Upper lobe of right lung (tissue), 1 donor: ENCODE measurements at regions not wholly inside any gene's neighbourhood (a gene's known extent, or its start where the extent isn't known, plus 50 kb on each side); places are given as distances from the start of the nearest gene placed in this dataset.

ENCODE experiments used
- ATAC-seq: fragments of 200-7000 bp; cut with Tn5 transposase; one replicate; pipeline ENCODE4 v1.9.1; 2020; ENCODE audit warnings: mild to moderate bottlenecking, moderate library complexity
- DNase-seq: peaks from one replicate; pipeline ENCODE4 v3.0.0-alpha.2; 2020
- H3K27ac ChIP-seq: fragments of 200-600 bp; one replicate; pipeline ENCODE4 v1.8.0; 2022
- H3K27me3 ChIP-seq: fragments of 200-600 bp; one replicate; pipeline ENCODE4 v1.8.0; 2022; ENCODE audit warnings: mild to moderate bottlenecking
- H3K36me3 ChIP-seq: fragments of 200-600 bp; one replicate; pipeline ENCODE4 v1.8.0; 2022
- H3K4me1 ChIP-seq: fragments of 200-600 bp; one replicate; pipeline ENCODE4 v1.8.0; 2022
- H3K4me3 ChIP-seq: fragments of 200-600 bp; one replicate; pipeline ENCODE4 v1.8.0; 2022; ENCODE audit warnings: mild to moderate bottlenecking
- H3K9me3 ChIP-seq: fragments of 200-600 bp; one replicate; pipeline ENCODE4 v1.8.0; 2022
- CTCF ChIP-seq: fragments of 200-600 bp; IDR thresholded peaks from one replicate; pipeline ENCODE4 v1.8.0; 2022; ENCODE audit warnings: antibody characterized with exemption
- intact Hi-C: fragments of 100-400 bp; cut with DNase I; formaldehyde crosslinking; loops from one replicate; pipeline ENCODE4 v1.11.0; 2022
- donor health status: DM: no; HTN: yes; CAD: no; lungs with severe emphysema.

DNA sequence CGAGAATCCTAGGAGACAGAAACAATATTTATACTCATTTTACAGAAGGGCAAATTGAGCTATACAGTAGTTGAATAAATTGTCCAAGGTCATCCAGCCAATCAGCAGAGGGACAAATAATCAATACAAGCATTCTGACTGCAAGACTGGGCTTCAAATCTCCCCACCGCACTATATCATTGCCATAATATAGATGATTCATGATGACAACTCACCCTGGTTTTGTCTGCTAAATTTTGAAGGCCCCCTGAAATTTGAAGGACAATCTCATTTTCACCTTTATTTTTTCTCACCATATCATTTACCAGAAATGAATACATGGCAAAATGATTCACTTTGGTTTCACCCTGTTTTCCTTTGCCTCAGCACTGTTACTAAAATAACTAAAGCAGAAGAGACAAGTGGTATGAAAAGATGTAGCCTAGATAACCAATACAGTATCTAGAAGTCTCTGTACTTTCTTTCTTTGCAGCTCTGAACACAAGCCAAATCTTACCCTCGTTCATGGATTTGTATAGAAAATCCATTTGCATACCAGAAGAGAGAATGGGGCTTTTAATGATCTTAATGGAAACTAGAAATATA is 292.5 kb downstream of the TTLL7 start:
- Histone ChIP-seq H3K4me1 (no peaks in the 10 kb centered on the region), H3K4me3 (no peak overlapping the region), H3K9me3 (no peaks in the 10 kb centered on the region), H3K27ac (no peak overlapping the region), H3K36me3 (no peaks in the 10 kb centered on the region), H3K27me3 (no peaks in the 10 kb centered on the region)
- DNase-seq (no peak), ATAC-seq (no peak)
- no peak for TF ChIP-seq CTCF
- intact Hi-C loops, result no loop called here

DNA sequence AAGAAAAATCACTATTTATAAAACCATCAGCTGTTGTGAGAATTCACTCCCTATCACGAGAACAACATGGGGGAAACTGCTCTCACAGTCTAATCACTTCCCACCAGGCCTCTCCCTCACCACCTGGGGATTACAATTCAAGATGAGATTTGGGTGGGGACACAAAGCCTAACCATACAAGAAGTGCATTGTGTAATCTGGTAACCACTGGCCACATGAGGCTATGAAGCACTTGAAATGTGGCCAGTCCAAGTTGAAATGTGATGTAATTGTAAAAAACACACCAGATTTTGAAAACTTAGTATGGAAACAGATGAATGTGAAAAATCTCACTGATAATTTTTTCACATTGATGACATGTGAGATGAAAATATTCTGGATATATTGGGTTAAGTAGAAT is 293.8 kb downstream of the TTLL7 start:
- Histone ChIP-seq H3K4me3 (no peak overlapping the region), H3K9me3 (no peaks in the 10 kb centered on the region), H3K36me3 (no peaks in the 10 kb centered on the region), H3K27me3 (no peaks in the 10 kb centered on the region), H3K27ac (no peak overlapping the region), H3K4me1 (no peaks in the 10 kb centered on the region)
- TF ChIP-seq CTCF, result no peak
- DNase-seq, result no peak
- intact Hi-C loops, result no loop called here
- no peak for ATAC-seq

GRCh38 chr1:83704350-83704749 is 294.6 kb downstream of the TTLL7 start:
- DNase-seq (no peak), ATAC-seq (no peak)
- Histone ChIP-seq H3K9me3 (no peaks in the 10 kb centered on the region), H3K27ac (no peak overlapping the region), H3K4me3 (no peak overlapping the region), H3K27me3 (no peaks in the 10 kb centered on the region), H3K4me1 (no peaks in the 10 kb centered on the region), H3K36me3 (no peaks in the 10 kb centered on the region)
- intact Hi-C loops, result no loop called here
- TF ChIP-seq CTCF, result no peak

- H3K9me3 ChIP-seq, result no peaks in the 10 kb centered on the region
- H3K27me3 ChIP-seq, result no peaks in the 10 kb centered on the region
- DNase-seq (no peak), ATAC-seq (no peak)
- no peaks in the 10 kb centered on the region for H3K36me3 ChIP-seq
- no peaks in the 10 kb centered on the region for H3K4me1 ChIP-seq
- no peak overlapping the region for H3K27ac ChIP-seq
- no peak for TF ChIP-seq CTCF
- H3K4me3 ChIP-seq, result no peak overlapping the region
- intact Hi-C loops, result no loop called here
Measured at GRCh38 chr1:83702356-83702755, 296.6 kb downstream of the TTLL7 start.

DNA sequence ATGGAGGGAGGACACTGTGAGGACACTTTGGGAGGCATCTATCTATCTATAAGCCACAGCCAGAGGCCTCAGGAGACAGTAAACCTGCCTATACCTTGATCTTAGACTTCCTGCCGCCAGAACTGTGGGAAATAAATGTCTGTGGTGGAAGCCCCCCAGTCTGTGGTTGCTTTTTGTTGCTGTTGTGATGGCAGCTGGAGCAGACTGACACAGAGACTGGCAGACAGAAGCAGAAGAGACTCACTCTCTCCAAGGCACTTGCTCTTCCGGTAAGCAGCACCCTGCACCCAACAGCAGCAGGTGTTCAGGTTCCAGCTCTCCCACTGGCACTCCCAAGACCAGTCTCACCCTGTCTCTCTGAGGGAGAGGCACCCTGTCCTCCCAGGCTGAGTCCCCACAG is 297.6 kb downstream of the TTLL7 start:
- intact Hi-C loops, result no loop called here
- no peak overlapping the region for H3K27ac ChIP-seq
- ATAC-seq (no peak), DNase-seq (no peak)
- no peak for TF ChIP-seq CTCF
- H3K4me1 ChIP-seq, result no peaks in the 10 kb centered on the region
- no peaks in the 10 kb centered on the region for H3K9me3 ChIP-seq
- no peaks in the 10 kb centered on the region for H3K36me3 ChIP-seq
- H3K27me3 ChIP-seq, result no peaks in the 10 kb centered on the region
- H3K4me3 ChIP-seq, result no peak overlapping the region

GRCh38 chr1:83698644-83699043 is 300.3 kb downstream of the TTLL7 start:
- H3K4me1 ChIP-seq, result peaks cover 6% of the 10 kb centered on the region
- H3K36me3 ChIP-seq, result no peaks in the 10 kb centered on the region
- no peak for TF ChIP-seq CTCF
- DNase-seq (no peak), ATAC-seq (no peak)
- intact Hi-C loops, result no loop called here
- H3K27me3 ChIP-seq, result no peaks in the 10 kb centered on the region
- H3K9me3 ChIP-seq, result no peaks in the 10 kb centered on the region
- no peak overlapping the region for H3K27ac ChIP-seq
- no peak overlapping the region for H3K4me3 ChIP-seq
